ENCODE measurements at regions not wholly inside any gene's neighbourhood (a gene's known extent, or its start where the extent isn't known, plus 50 kb on each side); places are given as distances from the start of the nearest gene placed in this dataset.

DNA sequence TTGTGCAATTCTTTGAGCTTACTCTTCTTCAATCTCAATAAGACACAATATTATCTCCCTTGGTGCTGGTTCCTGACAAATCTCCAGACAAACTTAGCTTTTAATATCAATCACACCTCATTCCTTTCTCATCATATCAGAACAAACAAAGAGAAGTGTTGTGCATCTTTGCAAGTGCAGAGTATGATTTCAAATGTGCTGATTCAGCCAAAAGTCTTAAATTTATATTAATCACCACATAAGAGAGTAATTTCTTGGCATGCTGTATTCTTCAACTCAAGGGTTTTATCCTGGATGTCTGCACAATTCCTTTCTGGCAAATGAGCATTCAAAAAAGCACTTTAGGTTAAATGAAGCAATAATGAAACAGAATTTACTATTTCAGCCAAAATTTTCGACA lies 877.8 kb downstream of the ANKRD7 start:
- TF ChIP-seq, protein P1, sequence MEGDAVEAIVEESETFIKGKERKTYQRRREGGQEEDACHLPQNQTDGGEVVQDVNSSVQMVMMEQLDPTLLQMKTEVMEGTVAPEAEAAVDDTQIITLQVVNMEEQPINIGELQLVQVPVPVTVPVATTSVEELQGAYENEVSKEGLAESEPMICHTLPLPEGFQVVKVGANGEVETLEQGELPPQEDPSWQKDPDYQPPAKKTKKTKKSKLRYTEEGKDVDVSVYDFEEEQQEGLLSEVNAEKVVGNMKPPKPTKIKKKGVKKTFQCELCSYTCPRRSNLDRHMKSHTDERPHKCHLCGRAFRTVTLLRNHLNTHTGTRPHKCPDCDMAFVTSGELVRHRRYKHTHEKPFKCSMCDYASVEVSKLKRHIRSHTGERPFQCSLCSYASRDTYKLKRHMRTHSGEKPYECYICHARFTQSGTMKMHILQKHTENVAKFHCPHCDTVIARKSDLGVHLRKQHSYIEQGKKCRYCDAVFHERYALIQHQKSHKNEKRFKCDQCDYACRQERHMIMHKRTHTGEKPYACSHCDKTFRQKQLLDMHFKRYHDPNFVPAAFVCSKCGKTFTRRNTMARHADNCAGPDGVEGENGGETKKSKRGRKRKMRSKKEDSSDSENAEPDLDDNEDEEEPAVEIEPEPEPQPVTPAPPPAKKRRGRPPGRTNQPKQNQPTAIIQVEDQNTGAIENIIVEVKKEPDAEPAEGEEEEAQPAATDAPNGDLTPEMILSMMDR (IDR thresholded peaks at IDR 0.05), result no peak
- TF ChIP-seq ZFX (IDR thresholded peaks at IDR 0.05; ENCODE audit: borderline replicate concordance), result no peak

All from 22Rv1 (cell line).